NCI-H460 (cell line): ENCODE measurements at regions not wholly inside any gene's neighbourhood (a gene's known extent, or its start where the extent isn't known, plus 50 kb on each side); places are given as distances from the start of the nearest gene placed in this dataset.

ENCODE experiments used
- DNase-seq: peaks from one replicate; pipeline ENCODE4 v3.0.0-alpha.2; 2016; ENCODE audit warnings: low read depth; ENCODE audit errors: extremely low read depth

GRCh38 chr13:74221752-74222151, 87.5 kb upstream of the KLF12 start:
- DNase-seq, result no peak

- no peak for DNase-seq
These were observed 85.4 kb upstream of the KLF12 start for GRCh38 chr13:74219566-74219965.

- DNase-seq, result no peak
These were observed 84.1 kb upstream of the KLF12 start for GRCh38 chr13:74218291-74218690.

- no peak for DNase-seq
These were observed 83.6 kb upstream of the KLF12 start for GRCh38 chr13:74217811-74218210.

GRCh38 chr13:74215420-74215819, 81.2 kb upstream of the KLF12 start:
- no peak for DNase-seq

- DNase-seq, result no peak
These were observed 80.1 kb upstream of the KLF12 start for GRCh38 chr13:74214321-74214720.

- DNase-seq, result no peak
These were observed 76.6 kb upstream of the KLF12 start for GRCh38 chr13:74210693-74211393.

GRCh38 chr13:74206855-74207254, 72.7 kb upstream of the KLF12 start:
- DNase-seq, result no peak

- DNase-seq, result no peak
These were observed 71.9 kb upstream of the KLF12 start for GRCh38 chr13:74206061-74206561.

GRCh38 chr13:74205313-74205690, 71.1 kb upstream of the KLF12 start:
- no peak for DNase-seq

GRCh38 chr13:74204602-74205312, 70.6 kb upstream of the KLF12 start:
- no peak for DNase-seq

GRCh38 chr13:74203576-74203975, 69.4 kb upstream of the KLF12 start:
- no peak for DNase-seq

GRCh38 chr13:74202129-74202813, 68.1 kb upstream of the KLF12 start:
- DNase-seq, result no peak

- no peak for DNase-seq
These were observed 67.3 kb upstream of the KLF12 start for GRCh38 chr13:74201530-74201929.

GRCh38 chr13:74200081-74200480, 65.9 kb upstream of the KLF12 start:
- no peak for DNase-seq

- no peak for DNase-seq
These were observed 63.6 kb upstream of the KLF12 start for GRCh38 chr13:74197677-74198429.

GRCh38 chr13:74194846-74195245, 60.6 kb upstream of the KLF12 start:
- DNase-seq, result no peak

- no peak for DNase-seq
These were observed 59.2 kb upstream of the KLF12 start for GRCh38 chr13:74193391-74193790.

- DNase-seq, result no peak
These were observed 57.2 kb upstream of the KLF12 start for GRCh38 chr13:74191410-74191809.

GRCh38 chr13:74190999-74191398, 56.8 kb upstream of the KLF12 start:
- DNase-seq, result no peak

- DNase-seq, result peak; percentile 89
These were observed 53.4 kb upstream of the KLF12 start for GRCh38 chr13:74187564-74187963.
